ENCODE measurements at regions not wholly inside any gene's neighbourhood (a gene's known extent, or its start where the extent isn't known, plus 50 kb on each side); places are given as distances from the start of the nearest gene placed in this dataset.

- Histone ChIP-seq H3K27me3 (replicated peaks in 1 of 7) (peaks cover 0 to 3% (median 0%) of the 10 kb centered on the region in 7 donors), H3K4me3 (no peak overlapping the region), H3K4me1 (no peaks in the 10 kb centered on the region), H3K9me3 (peaks cover 0 to 5% (median 0%) of the 10 kb centered on the region in 8 donors), H3K27ac (no peak overlapping the region), H3K36me3 (no peaks in the 10 kb centered on the region)
- no peak for DNase-seq
- 52 to 63% (median 56%) methylated on average over 2 of the region's 2 CpGs for WGBS, 5 donors
- intact Hi-C loops (cut with DNase I; ENCODE audit: low total_unique reads) = loop anchor here (10.0 kb wide), 1 partner anchor 1992 kb away; no protein-coding TSS in a partner anchor
- no peak for TF ChIP-seq CTCF (IDR thresholded peaks at IDR 0.05 in 8 of 11, conservative IDR thresholded peaks at IDR 0.05 in 3 of 11)
- no peak for TF ChIP-seq POLR2A (IDR thresholded peaks at IDR 0.05)
- no peak for TF ChIP-seq POLR2AphosphoS5 (IDR thresholded peaks at IDR 0.05)
These were observed 285.7 kb downstream of the S1PR1 start for GRCh38 chr1:101522486-101522885.

- H3K9me3 ChIP-seq = peaks cover 0 to 5% (median 0%) of the 10 kb centered on the region in 8 donors
- 54 to 69% (median 61%) methylated on average over 6 of the region's 6 CpGs for WGBS, 5 donors
These were observed 290.0 kb downstream of the S1PR1 start for GRCh38 chr1:101526813-101527212.

DNA sequence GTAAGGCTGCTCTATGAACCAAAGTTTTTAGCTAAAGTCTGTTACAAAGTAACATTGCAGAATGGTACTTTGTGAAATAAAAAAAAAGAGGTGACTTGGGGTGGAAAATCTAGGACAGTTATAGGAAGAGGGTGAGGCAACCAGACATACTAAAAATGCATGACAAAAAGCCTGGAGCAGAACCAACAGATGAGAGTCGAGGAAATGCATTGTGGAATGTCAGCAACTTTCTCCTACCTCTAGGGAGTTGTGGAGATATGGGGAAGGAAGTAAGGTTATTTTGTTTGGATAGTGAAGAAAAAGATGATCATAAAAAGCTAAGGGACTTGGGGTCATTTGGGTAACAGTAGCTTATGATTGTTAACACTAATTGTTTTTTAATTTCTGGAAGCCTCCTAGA lies 295.6 kb downstream of the S1PR1 start:
- Histone ChIP-seq H3K4me3 (no peak overlapping the region), H3K27ac (no peak overlapping the region), H3K9me3 (peaks cover 0 to 5% (median 0%) of the 10 kb centered on the region in 8 donors), H3K27me3 (replicated peaks in 1 of 7) (no peaks in the 10 kb centered on the region), H3K4me1 (no peaks in the 10 kb centered on the region), H3K36me3 (no peaks in the 10 kb centered on the region)
- no peak for TF ChIP-seq POLR2A (IDR thresholded peaks at IDR 0.05)
- TF ChIP-seq POLR2AphosphoS5 (IDR thresholded peaks at IDR 0.05) = no peak
- TF ChIP-seq CTCF (IDR thresholded peaks at IDR 0.05 in 8 of 11, conservative IDR thresholded peaks at IDR 0.05 in 3 of 11) = no peak
- WGBS, 5 donors = 28 to 56% (median 47%) methylated on average over 1 of the region's 1 CpG
- intact Hi-C loops (cut with DNase I; ENCODE audit: low total_unique reads) = no loop called here
- no peak for DNase-seq

More at GRCh38 chr1:101526813-101527212, 290.0 kb downstream of the S1PR1 start:
- TF ChIP-seq POLR2A (IDR thresholded peaks at IDR 0.05) = no peak
- no peak for TF ChIP-seq CTCF (IDR thresholded peaks at IDR 0.05 in 8 of 11, conservative IDR thresholded peaks at IDR 0.05 in 3 of 11)
- TF ChIP-seq POLR2AphosphoS5 (IDR thresholded peaks at IDR 0.05) = no peak
- Histone ChIP-seq H3K36me3 (no peaks in the 10 kb centered on the region), H3K4me3 (no peak overlapping the region), H3K4me1 (no peaks in the 10 kb centered on the region), H3K27ac (no peak overlapping the region), H3K27me3 (replicated peaks in 1 of 7) (peaks cover 0 to 3% (median 0%) of the 10 kb centered on the region in 7 donors)
- DNase-seq = no peak
- intact Hi-C loops (cut with DNase I; ENCODE audit: low total_unique reads) = loop anchor here (10.0 kb wide), 1 partner anchor 1988 kb away; no protein-coding TSS in a partner anchor

- no peaks in the 10 kb centered on the region for H3K36me3 ChIP-seq
- WGBS, 5 donors = 74 to 81% (median 76%) methylated on average over 3 of the region's 3 CpGs
These were observed 303.3 kb downstream of the S1PR1 start for GRCh38 chr1:101540161-101540560.

More at GRCh38 chr1:101540161-101540560, 303.3 kb downstream of the S1PR1 start:
- intact Hi-C loops (cut with DNase I; ENCODE audit: low total_unique reads) = no loop called here
- DNase-seq = no peak
- Histone ChIP-seq H3K27me3 (replicated peaks in 1 of 7) (no peaks in the 10 kb centered on the region), H3K4me3 (no peak overlapping the region), H3K9me3 (no peaks in the 10 kb centered on the region), H3K27ac (no peak overlapping the region), H3K4me1 (no peaks in the 10 kb centered on the region)
- TF ChIP-seq CTCF (IDR thresholded peaks at IDR 0.05 in 8 of 11, conservative IDR thresholded peaks at IDR 0.05 in 3 of 11) = no peak
- no peak for TF ChIP-seq POLR2A (IDR thresholded peaks at IDR 0.05)
- TF ChIP-seq POLR2AphosphoS5 (IDR thresholded peaks at IDR 0.05) = no peak
